PC-9 (cell line): ENCODE measurements at regions not wholly inside any gene's neighbourhood (a gene's known extent, or its start where the extent isn't known, plus 50 kb on each side); places are given as distances from the start of the nearest gene placed in this dataset.
"Not testable (repeated sequence)": the region's sequence is repeated elsewhere in the genome, so short reads cannot be mapped to it uniquely, and the experiment has no call there.

Experiments used
- BruUV-seq: library from RNA; stranded (reverse); fragments of 400-500 nt; replicated peaks from 2 replicates; lab custom pipeline; 2021; lab: Mats Ljungman, UMichigan
- CTCF ChIA-PET: fragments of 300-600 bp; sonication (Branson Sonifier 250); formaldehyde crosslinking; loops from one replicate; lab custom pipeline; 2022; ENCODE audit warnings: antibody characterized with exemption; lab: Charles Lee
- POLR2A ChIA-PET: fragments of 300-600 bp; sonication (Branson Sonifier 250); formaldehyde crosslinking; loops from one replicate; lab custom pipeline; 2022; ENCODE audit warnings: antibody characterized with exemption; ENCODE audit not compliant: unreplicated experiment; lab: Charles Lee
- DNase-seq, 2 experiments: peaks; one replicate each; pipeline versions ENCODE4 v3.0.0 to v3.0.0-alpha.2; 2015 to 2022; ENCODE audit warnings: mixed read lengths in 1 of 2
- H2AFZ ChIP-seq: fragments of 200-600 bp; sonication (generic); 2 replicates; pipeline ENCODE4 v1.8.1; 2017; ENCODE audit warnings: antibody characterized with exemption
- H3F3A ChIP-seq: fragments of 200-600 bp; sonication (generic); 2 replicates; pipeline ENCODE4 v1.8.1; 2017; ENCODE audit warnings: antibody characterized with exemption, mild to moderate bottlenecking, low read depth; ENCODE audit not compliant: insufficient read depth
- H3K27ac ChIP-seq: fragments of 200-600 bp; sonication (generic); 2 replicates; pipeline ENCODE4 v1.6.1; 2016; ENCODE audit warnings: mixed run types
- H3K27me3 ChIP-seq: fragments of 200-600 bp; sonication (generic); 2 replicates; pipeline ENCODE4 v1.6.1; 2016; ENCODE audit warnings: low read depth, mixed run types; ENCODE audit not compliant: insufficient read depth
- H3K36me3 ChIP-seq: fragments of 200-600 bp; sonication (generic); 2 replicates; pipeline ENCODE4 v1.6.1; 2016; ENCODE audit warnings: low read depth, mixed run types
- H3K4me1 ChIP-seq: fragments of 200-600 bp; sonication (generic); replicated peaks from 2 replicates; pipeline ENCODE4 v1.6.1; 2016; ENCODE audit warnings: mixed run types; ENCODE audit not compliant: insufficient read depth
- H3K4me2 ChIP-seq: fragments of 200-600 bp; sonication (generic); 2 replicates; pipeline ENCODE4 v1.6.1; 2017; ENCODE audit warnings: mixed run types
- H3K4me3 ChIP-seq: fragments of 200-600 bp; sonication (generic); 2 replicates; pipeline ENCODE4 v1.6.1; 2016; ENCODE audit warnings: mixed run types
- H3K79me2 ChIP-seq: fragments of 200-600 bp; sonication (generic); 2 replicates; pipeline ENCODE4 v1.6.1; 2017; ENCODE audit warnings: low read depth, mixed run types
- H3K9me2 ChIP-seq: fragments of 200-600 bp; sonication (generic); 2 replicates; pipeline ENCODE4 v1.8.1; 2017; ENCODE audit warnings: mild to moderate bottlenecking; ENCODE audit not compliant: insufficient read depth
- H3K9me3 ChIP-seq: fragments of 200-600 bp; sonication (generic); 2 replicates; pipeline ENCODE4 v1.8.1; 2016; ENCODE audit warnings: low read depth; ENCODE audit not compliant: insufficient read depth
- H4K20me1 ChIP-seq: fragments of 200-600 bp; sonication (generic); 2 replicates; pipeline ENCODE4 v1.8.1; 2017; ENCODE audit not compliant: insufficient read depth
- CTCF ChIP-seq: fragments of 200-600 bp; sonication (generic); conservative IDR thresholded peaks from 2 replicates; pipeline ENCODE4 v1.6.1; 2017; ENCODE audit warnings: mixed run types, antibody characterized with exemption, mild to moderate bottlenecking, moderate library complexity
- EZH2 ChIP-seq: fragments of 200-600 bp; sonication (generic); IDR thresholded peaks from 2 replicates; pipeline ENCODE4 v1.8.0; 2017; ENCODE audit warnings: antibody characterized with exemption, low read depth
- intact Hi-C: fragments of 100-400 bp; cut with micrococcal nuclease; formaldehyde crosslinking; loops from one replicate; pipeline ENCODE4 v1.10.0; 2022; ENCODE audit not compliant: unreplicated experiment

- ChIA-PET POLR2A (interaction anchor here (0.7 kb wide), 1 partner anchor 228 kb away, joined by 3 read pairs; no protein-coding TSS in a partner anchor), CTCF (no interaction called here)
- Histone ChIP-seq H3K4me2 (peak overlapping the region; percentile 85), H3K4me1 (peaks cover 33% of the 10 kb centered on the region), H3K27ac (peak overlapping the region; percentile 76), H2AFZ (peak overlapping the region; percentile 76), H3F3A (peaks cover 16% of the 10 kb centered on the region; the same call in 1 of the 2 replicates), H3K36me3 (no peaks in the 10 kb centered on the region), H3K4me3 (peak overlapping the region; percentile 47), H4K20me1 (no peaks in the 10 kb centered on the region), H3K27me3 (no peaks in the 10 kb centered on the region), H3K9me2 (no peaks in the 10 kb centered on the region), H3K9me3 (peaks cover 7% of the 10 kb centered on the region; the same call in 1 of the 2 replicates), H3K79me2 (no peaks in the 10 kb centered on the region)
- no peak for TF ChIP-seq CTCF
- no peak for TF ChIP-seq EZH2
- DNase-seq = peak; percentile 27 to 77
- intact Hi-C loops = loop anchor here (5.0 kb wide), 1 partner anchor 33 kb away; no protein-coding TSS in a partner anchor
- no TSS peak for BruUV-seq
Measured at GRCh38 chr13:39835253-39835652, 179.8 kb downstream of the COG6 start.

- H3K4me1 ChIP-seq = peaks cover 33% of the 10 kb centered on the region
- H3K27me3 ChIP-seq = no peaks in the 10 kb centered on the region
- no TSS peak for BruUV-seq
- intact Hi-C loops = loop anchor here (5.0 kb wide), 1 partner anchor 34 kb away; no protein-coding TSS in a partner anchor
- H3K4me3 ChIP-seq = peak overlapping the region; percentile 47; the same call in 1 of the 2 replicates
- peak; percentile 42 to 87 for DNase-seq
- H3F3A ChIP-seq = peaks cover 16% of the 10 kb centered on the region; the same call in 1 of the 2 replicates
- TF ChIP-seq CTCF (no peak), EZH2 (no peak)
- peak overlapping the region; percentile 85 for H3K4me2 ChIP-seq
- no peaks in the 10 kb centered on the region for H3K79me2 ChIP-seq
- ChIA-PET POLR2A (no interaction called here), CTCF (no interaction called here)
- no peaks in the 10 kb centered on the region for H4K20me1 ChIP-seq
- H2AFZ ChIP-seq = no peak overlapping the region
- H3K36me3 ChIP-seq = no peaks in the 10 kb centered on the region
- H3K9me3 ChIP-seq = peaks cover 7% of the 10 kb centered on the region; the same call in 1 of the 2 replicates
- no peaks in the 10 kb centered on the region for H3K9me2 ChIP-seq
- peak overlapping the region; percentile 76 for H3K27ac ChIP-seq
Measured at GRCh38 chr13:39836038-39836437, 180.6 kb downstream of the COG6 start.

- intact Hi-C loops = loop anchor here (5.0 kb wide), 1 partner anchor 36 kb away; no protein-coding TSS in a partner anchor
- DNase-seq = peak in 1 of 2 experiments; percentile 35
- CTCF ChIA-PET, H3K4me3 ChIP-seq, H2AFZ ChIP-seq, BruUV-seq, H3K36me3 ChIP-seq, H3K79me2 ChIP-seq, H3K9me2 ChIP-seq, H4K20me1 ChIP-seq, H3K9me3 ChIP-seq, H3K27me3 ChIP-seq, H3K27ac ChIP-seq, H3K4me2 ChIP-seq: not testable (repeated sequence)
- peaks cover 16% of the 10 kb centered on the region; the same call in 1 of the 2 replicates for H3F3A ChIP-seq
- POLR2A ChIA-PET = interaction anchor here (0.6 kb wide), 1 partner anchor 507 kb away, joined by 3 read pairs; no protein-coding TSS in a partner anchor
- H3K4me1 ChIP-seq = peaks cover 33% of the 10 kb centered on the region
Measured at GRCh38 chr13:39837866-39838265, 182.4 kb downstream of the COG6 start.
